ENCODE measurements at regions not wholly inside any gene's neighbourhood (a gene's known extent, or its start where the extent isn't known, plus 50 kb on each side); places are given as distances from the start of the nearest gene placed in this dataset.

- Histone ChIP-seq H3K27me3 (ENCODE audit: insufficient read depth, low read length) (no peaks in the 10 kb centered on the region), H3K79me1 (ENCODE audit: low read length) (no peaks in the 10 kb centered on the region), H3K18ac (ENCODE audit: low read length) (no peak overlapping the region), H2AFZ (ENCODE audit: insufficient read depth, low read length, poor library complexity) (no peak overlapping the region), H3K14ac (ENCODE audit: low read length) (no peak overlapping the region), H4K8ac (ENCODE audit: low read depth, low read length) (no peak overlapping the region), H3K79me2 (ENCODE audit: control insufficient read depth, insufficient read depth, low read length, poor library complexity) (no peaks in the 10 kb centered on the region), H3K23ac (ENCODE audit: low read length) (no peak overlapping the region), H3K4me2 (ENCODE audit: low read length) (no peak overlapping the region), H4K91ac (ENCODE audit: low read depth, low read length) (no peak overlapping the region), H3K27ac (ENCODE audit: low read depth, low read length) (no peak overlapping the region), H2BK5ac (ENCODE audit: low read depth, low read length, poor library complexity) (no peak overlapping the region), H3K4me3 (ENCODE audit: low read depth, low read length) (no peak overlapping the region), H3K9me3 (ENCODE audit: insufficient read depth, low read depth, low read length) (no peaks in the 10 kb centered on the region), H2BK120ac (ENCODE audit: insufficient read depth, low read length, poor library complexity) (no peak overlapping the region), H2BK12ac (ENCODE audit: low read length) (no peak overlapping the region), H3K4me1 (ENCODE audit: control insufficient read depth in 1 of 2, insufficient read depth in 2 of 2, low read length in 2 of 2) (no peaks in the 10 kb centered on the region), H3K36me3 (ENCODE audit: control insufficient read depth in 1 of 2, insufficient read depth in 2 of 2, low read length in 2 of 2) (no peaks in the 10 kb centered on the region), H3K9ac (ENCODE audit: low read length) (no peak overlapping the region), H3K4ac (ENCODE audit: low read depth, low read length) (no peak overlapping the region), H4K12ac (ENCODE audit: low read depth, low read length) (no peak overlapping the region), H2AK5ac (ENCODE audit: low read length) (no peak overlapping the region)
- WGBS (ENCODE audit: extremely low coverage, insufficient coverage, insufficient read length), result no CpG with 5 or more reads among the region's 3 CpGs
- no peak for DNase-seq
Observed at GRCh38 chr11:110772863-110773262, 60.6 kb upstream of the ARHGAP20 start.

- no CpG with 5 or more reads among the region's 1 CpG for WGBS (ENCODE audit: extremely low coverage, insufficient coverage, insufficient read length)
- H2AFZ ChIP-seq (ENCODE audit: insufficient read depth, low read length, poor library complexity), result no peak overlapping the region
- no peak overlapping the region for H4K8ac ChIP-seq (ENCODE audit: low read depth, low read length)
- H3K79me2 ChIP-seq (ENCODE audit: control insufficient read depth, insufficient read depth, low read length, poor library complexity), result no peaks in the 10 kb centered on the region
- no peak overlapping the region for H2BK120ac ChIP-seq (ENCODE audit: insufficient read depth, low read length, poor library complexity)
- no peaks in the 10 kb centered on the region for H3K27me3 ChIP-seq (ENCODE audit: insufficient read depth, low read length)
- no peak overlapping the region for H2BK5ac ChIP-seq (ENCODE audit: low read depth, low read length, poor library complexity)
- H3K9me3 ChIP-seq (ENCODE audit: insufficient read depth, low read depth, low read length), result no peaks in the 10 kb centered on the region
- H3K79me1 ChIP-seq (ENCODE audit: low read length), result no peaks in the 10 kb centered on the region
- no peaks in the 10 kb centered on the region for H3K36me3 ChIP-seq (ENCODE audit: control insufficient read depth in 1 of 2, insufficient read depth in 2 of 2, low read length in 2 of 2)
- H4K91ac ChIP-seq (ENCODE audit: low read depth, low read length), result no peak overlapping the region
- H4K12ac ChIP-seq (ENCODE audit: low read depth, low read length), result no peak overlapping the region
- no peak overlapping the region for H3K4ac ChIP-seq (ENCODE audit: low read depth, low read length)
- no peak overlapping the region for H3K14ac ChIP-seq (ENCODE audit: low read length)
- H3K27ac ChIP-seq (ENCODE audit: low read depth, low read length), result no peak overlapping the region
- no peak overlapping the region for H3K9ac ChIP-seq (ENCODE audit: low read length)
- no peak overlapping the region for H2BK12ac ChIP-seq (ENCODE audit: low read length)
- no peak overlapping the region for H3K4me3 ChIP-seq (ENCODE audit: low read depth, low read length)
- H3K18ac ChIP-seq (ENCODE audit: low read length), result no peak overlapping the region
- no peak for DNase-seq
- H3K4me1 ChIP-seq (ENCODE audit: control insufficient read depth in 1 of 2, insufficient read depth in 2 of 2, low read length in 2 of 2), result no peaks in the 10 kb centered on the region
- no peak overlapping the region for H3K4me2 ChIP-seq (ENCODE audit: low read length)
- H3K23ac ChIP-seq (ENCODE audit: low read length), result no peak overlapping the region
- H2AK5ac ChIP-seq (ENCODE audit: low read length), result no peak overlapping the region
Observed at GRCh38 chr11:110766316-110766715, 54.1 kb upstream of the ARHGAP20 start.

GRCh38 chr11:110764485-110764884 is 52.2 kb upstream of the ARHGAP20 start:
- no peak overlapping the region for H2AK5ac ChIP-seq (ENCODE audit: low read length)
- no CpG with 5 or more reads among the region's 1 CpG for WGBS (ENCODE audit: extremely low coverage, insufficient coverage, insufficient read length)
- H3K4ac ChIP-seq (ENCODE audit: low read depth, low read length), result no peak overlapping the region
- no peak overlapping the region for H3K4me2 ChIP-seq (ENCODE audit: low read length)
- no peak overlapping the region for H4K12ac ChIP-seq (ENCODE audit: low read depth, low read length)
- no peak overlapping the region for H3K9ac ChIP-seq (ENCODE audit: low read length)
- no peak overlapping the region for H2BK120ac ChIP-seq (ENCODE audit: insufficient read depth, low read length, poor library complexity)
- H3K4me1 ChIP-seq (ENCODE audit: control insufficient read depth in 1 of 2, insufficient read depth in 2 of 2, low read length in 2 of 2), result no peaks in the 10 kb centered on the region
- H3K18ac ChIP-seq (ENCODE audit: low read length), result no peak overlapping the region
- H2BK5ac ChIP-seq (ENCODE audit: low read depth, low read length, poor library complexity), result no peak overlapping the region
- H4K8ac ChIP-seq (ENCODE audit: low read depth, low read length), result no peak overlapping the region
- no peak overlapping the region for H3K23ac ChIP-seq (ENCODE audit: low read length)
- H3K27me3 ChIP-seq (ENCODE audit: insufficient read depth, low read length), result no peaks in the 10 kb centered on the region
- no peak overlapping the region for H4K91ac ChIP-seq (ENCODE audit: low read depth, low read length)
- H3K4me3 ChIP-seq (ENCODE audit: low read depth, low read length), result no peak overlapping the region
- no peaks in the 10 kb centered on the region for H3K79me1 ChIP-seq (ENCODE audit: low read length)
- no peaks in the 10 kb centered on the region for H3K9me3 ChIP-seq (ENCODE audit: insufficient read depth, low read depth, low read length)
- no peak overlapping the region for H3K27ac ChIP-seq (ENCODE audit: low read depth, low read length)
- H2AFZ ChIP-seq (ENCODE audit: insufficient read depth, low read length, poor library complexity), result no peak overlapping the region
- no peaks in the 10 kb centered on the region for H3K36me3 ChIP-seq (ENCODE audit: control insufficient read depth in 1 of 2, insufficient read depth in 2 of 2, low read length in 2 of 2)
- H2BK12ac ChIP-seq (ENCODE audit: low read length), result no peak overlapping the region
- no peak overlapping the region for H3K14ac ChIP-seq (ENCODE audit: low read length)
- no peaks in the 10 kb centered on the region for H3K79me2 ChIP-seq (ENCODE audit: control insufficient read depth, insufficient read depth, low read length, poor library complexity)
- no peak for DNase-seq

GRCh38 chr11:110763249-110764011 is 51.2 kb upstream of the ARHGAP20 start:
- no peak overlapping the region for H3K9ac ChIP-seq (ENCODE audit: low read length)
- no peak overlapping the region for H3K4me3 ChIP-seq (ENCODE audit: low read depth, low read length)
- H4K8ac ChIP-seq (ENCODE audit: low read depth, low read length), result no peak overlapping the region
- no CpG with 5 or more reads among the region's 2 CpGs for WGBS (ENCODE audit: extremely low coverage, insufficient coverage, insufficient read length)
- no peak overlapping the region for H2AFZ ChIP-seq (ENCODE audit: insufficient read depth, low read length, poor library complexity)
- H2BK5ac ChIP-seq (ENCODE audit: low read depth, low read length, poor library complexity), result no peak overlapping the region
- no peaks in the 10 kb centered on the region for H3K36me3 ChIP-seq (ENCODE audit: control insufficient read depth in 1 of 2, insufficient read depth in 2 of 2, low read length in 2 of 2)
- no peak overlapping the region for H3K4ac ChIP-seq (ENCODE audit: low read depth, low read length)
- H3K79me2 ChIP-seq (ENCODE audit: control insufficient read depth, insufficient read depth, low read length, poor library complexity), result no peaks in the 10 kb centered on the region
- H3K18ac ChIP-seq (ENCODE audit: low read length), result no peak overlapping the region
- H3K23ac ChIP-seq (ENCODE audit: low read length), result no peak overlapping the region
- H4K12ac ChIP-seq (ENCODE audit: low read depth, low read length), result no peak overlapping the region
- H3K79me1 ChIP-seq (ENCODE audit: low read length), result no peaks in the 10 kb centered on the region
- H3K9me3 ChIP-seq (ENCODE audit: insufficient read depth, low read depth, low read length), result no peaks in the 10 kb centered on the region
- no peak overlapping the region for H3K27ac ChIP-seq (ENCODE audit: low read depth, low read length)
- H3K14ac ChIP-seq (ENCODE audit: low read length), result no peak overlapping the region
- no peaks in the 10 kb centered on the region for H3K4me1 ChIP-seq (ENCODE audit: control insufficient read depth in 1 of 2, insufficient read depth in 2 of 2, low read length in 2 of 2)
- DNase-seq, result no peak
- no peak overlapping the region for H3K4me2 ChIP-seq (ENCODE audit: low read length)
- H2AK5ac ChIP-seq (ENCODE audit: low read length), result no peak overlapping the region
- H3K27me3 ChIP-seq (ENCODE audit: insufficient read depth, low read length), result no peaks in the 10 kb centered on the region
- no peak overlapping the region for H4K91ac ChIP-seq (ENCODE audit: low read depth, low read length)
- no peak overlapping the region for H2BK12ac ChIP-seq (ENCODE audit: low read length)
- no peak overlapping the region for H2BK120ac ChIP-seq (ENCODE audit: insufficient read depth, low read length, poor library complexity)
